NCI-H345 (cell line): ENCODE measurements at regions not wholly inside any gene's neighbourhood (a gene's known extent, or its start where the extent isn't known, plus 50 kb on each side); places are given as distances from the start of the nearest gene placed in this dataset.

ENCODE experiments used
- DNase-seq: peaks from one replicate; lab custom pipeline; 2025; lab: John Stamatoyannopoulos, UW

- no peak for DNase-seq
Measured at GRCh38 chr18:59963229-59963628, 63.4 kb downstream of the PMAIP1 start.

- DNase-seq = peak; percentile 57
Measured at GRCh38 chr18:59961070-59961469, 61.3 kb downstream of the PMAIP1 start.

GRCh38 chr18:59960272-59960671 lies 60.5 kb downstream of the PMAIP1 start:
- no peak for DNase-seq

- DNase-seq = no peak
Measured at GRCh38 chr18:59959606-59960005, 59.8 kb downstream of the PMAIP1 start.

DNA sequence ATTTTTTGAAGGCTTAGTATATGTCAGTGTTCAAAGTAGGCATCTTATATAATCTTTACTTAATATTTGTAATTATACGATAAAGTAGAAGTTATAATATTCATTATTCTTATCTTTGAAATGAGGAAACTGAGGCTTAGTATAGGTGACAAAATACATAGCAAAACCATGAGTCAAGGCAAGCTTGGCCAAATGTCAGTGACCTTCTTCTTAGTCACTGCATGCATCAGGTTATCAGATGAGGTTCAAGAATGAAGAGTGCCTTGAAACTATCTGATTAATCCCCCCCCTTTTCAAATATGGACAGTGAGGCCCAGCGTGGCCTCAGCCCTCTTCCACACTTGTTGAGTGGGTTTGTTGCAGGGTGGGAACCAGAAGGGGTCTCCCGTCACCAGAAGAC lies 59.3 kb downstream of the PMAIP1 start:
- no peak for DNase-seq

GRCh38 chr18:59957957-59958356 lies 58.2 kb downstream of the PMAIP1 start:
- peak; percentile 94 for DNase-seq

DNA sequence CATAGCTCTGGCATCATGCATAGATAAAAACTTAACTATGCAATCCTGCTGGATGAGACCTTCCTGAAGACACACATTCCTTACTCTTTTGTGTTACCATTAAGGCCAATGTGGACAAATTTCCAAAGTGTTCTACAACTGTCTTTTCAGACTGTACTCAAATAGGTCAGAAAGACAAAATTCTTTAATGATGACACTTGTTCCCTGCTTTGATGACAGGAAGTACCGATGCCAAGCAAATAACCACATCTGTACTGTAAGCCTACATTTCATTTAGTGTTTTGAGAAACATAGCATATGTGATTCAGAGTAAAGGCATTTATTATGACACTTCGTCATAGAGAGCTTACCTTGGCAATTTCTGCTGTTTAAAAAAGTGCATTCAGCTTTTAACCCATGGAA lies 55.0 kb downstream of the PMAIP1 start:
- no peak for DNase-seq

DNA sequence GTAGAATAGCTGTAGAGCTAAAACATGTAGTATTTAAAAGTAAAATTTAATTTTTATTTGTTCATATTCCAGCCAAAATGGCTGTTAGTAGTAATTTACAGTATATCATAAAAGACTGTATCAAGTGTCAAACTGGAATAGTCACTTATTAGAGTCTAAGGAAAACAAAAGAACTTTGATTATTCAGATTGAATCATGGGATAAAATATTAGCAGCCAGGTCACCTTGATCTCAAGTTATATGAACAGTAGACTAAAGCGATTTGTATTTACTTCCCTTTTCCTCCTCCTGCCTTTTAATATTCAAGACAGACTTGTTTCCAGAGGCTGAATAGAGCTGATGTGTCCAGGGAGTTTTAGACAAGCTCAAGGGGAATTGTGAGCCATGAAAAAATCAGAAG lies 54.4 kb downstream of the PMAIP1 start:
- DNase-seq = no peak
